GM12874 (cell line): ENCODE measurements at regions not wholly inside any gene's neighbourhood (a gene's known extent, or its start where the extent isn't known, plus 50 kb on each side); places are given as distances from the start of the nearest gene placed in this dataset.

ENCODE experiments used
- CTCF ChIP-seq: IDR thresholded peaks from 2 replicates; pipeline ENCODE4 v1.5.1; 2011; ENCODE audit warnings: low read depth, mild to moderate bottlenecking, control low read depth, low read length, moderate library complexity; ENCODE audit not compliant: insufficient read depth

- TF ChIP-seq CTCF, result no peak
These were observed 128.9 kb downstream of the TMEM200A start for GRCh38 chr6:130494729-130495128.

GRCh38 chr6:130500693-130501092 is 134.9 kb downstream of the TMEM200A start:
- TF ChIP-seq CTCF, result no peak

- no peak for TF ChIP-seq CTCF
These were observed 137.3 kb downstream of the TMEM200A start for GRCh38 chr6:130503146-130503545.

- no peak for TF ChIP-seq CTCF
These were observed 140.2 kb downstream of the TMEM200A start for GRCh38 chr6:130505808-130506598.

GRCh38 chr6:130507666-130508028 is 141.8 kb downstream of the TMEM200A start:
- TF ChIP-seq CTCF, result no peak

- TF ChIP-seq CTCF, result no peak
These were observed 148.0 kb downstream of the TMEM200A start for GRCh38 chr6:130513770-130514169.

GRCh38 chr6:130514712-130515111 is 148.9 kb downstream of the TMEM200A start:
- TF ChIP-seq CTCF, result no peak

GRCh38 chr6:130515306-130515705 is 149.5 kb downstream of the TMEM200A start:
- TF ChIP-seq CTCF, result no peak
